Fibroblast of skin of abdomen (primary cell): ENCODE measurements at regions not wholly inside any gene's neighbourhood (a gene's known extent, or its start where the extent isn't known, plus 50 kb on each side); places are given as distances from the start of the nearest gene placed in this dataset.
A peak's percentile ranks its signal among the peaks of the same experiment; 100 is the strongest.

Experiments used
- DNase-seq: peaks from one replicate; pipeline ENCODE4 v3.0.0-alpha.2; 2013

DNA sequence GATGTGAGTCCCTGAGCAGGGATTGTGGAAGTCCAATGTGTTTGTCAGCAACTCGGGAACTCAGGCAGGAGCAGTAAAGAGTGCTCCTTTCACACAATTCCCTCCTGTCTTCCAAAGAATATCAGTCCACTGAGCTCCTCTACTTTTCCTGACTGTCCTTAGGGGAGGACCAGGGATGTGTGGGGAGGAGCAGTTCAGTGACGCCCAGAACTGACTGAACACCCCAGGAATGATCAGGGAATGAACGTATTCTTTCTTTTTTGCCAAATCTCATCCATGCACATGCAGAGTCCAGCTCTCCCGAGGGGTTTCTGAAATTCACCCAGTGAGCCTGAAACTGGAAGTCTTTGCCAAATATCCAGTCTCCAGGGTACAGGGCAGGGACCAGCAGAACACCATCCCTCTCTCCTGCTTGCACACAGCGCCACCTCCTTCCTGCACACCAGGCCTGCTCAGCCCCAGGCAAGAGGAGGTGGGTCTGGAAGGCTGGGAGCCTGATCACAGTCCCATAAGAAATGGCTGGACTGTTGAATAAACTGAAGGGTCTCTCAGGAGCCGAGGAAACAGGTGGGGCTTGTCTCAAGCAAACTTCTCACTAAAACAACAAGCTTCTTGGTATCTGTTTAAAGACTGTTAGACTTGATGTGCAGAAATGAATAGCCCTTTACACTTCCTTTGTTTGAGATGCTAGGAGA lies 294.7 kb downstream of the C7orf25 start:
- DNase-seq = no peak

DNA sequence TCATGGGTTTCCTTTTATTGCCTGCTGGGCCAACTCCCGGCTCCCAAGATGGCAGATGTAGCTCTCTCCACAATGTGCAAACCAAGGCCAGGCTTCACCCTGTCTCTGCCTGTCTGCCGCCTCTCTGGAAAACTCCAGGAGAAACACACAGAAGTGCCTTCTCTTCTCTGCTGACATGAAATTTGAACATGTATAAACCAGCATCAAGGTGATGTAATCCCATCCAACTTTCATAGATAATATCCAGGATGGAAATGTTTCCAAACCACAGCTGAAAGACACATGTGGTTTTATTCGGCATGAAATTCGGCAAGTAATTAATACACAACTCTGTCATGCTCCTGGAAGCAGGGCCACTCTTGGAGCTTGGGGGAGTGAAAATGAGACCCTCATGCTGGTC lies 297.2 kb downstream of the C7orf25 start:
- DNase-seq = peak; percentile 48

DNA sequence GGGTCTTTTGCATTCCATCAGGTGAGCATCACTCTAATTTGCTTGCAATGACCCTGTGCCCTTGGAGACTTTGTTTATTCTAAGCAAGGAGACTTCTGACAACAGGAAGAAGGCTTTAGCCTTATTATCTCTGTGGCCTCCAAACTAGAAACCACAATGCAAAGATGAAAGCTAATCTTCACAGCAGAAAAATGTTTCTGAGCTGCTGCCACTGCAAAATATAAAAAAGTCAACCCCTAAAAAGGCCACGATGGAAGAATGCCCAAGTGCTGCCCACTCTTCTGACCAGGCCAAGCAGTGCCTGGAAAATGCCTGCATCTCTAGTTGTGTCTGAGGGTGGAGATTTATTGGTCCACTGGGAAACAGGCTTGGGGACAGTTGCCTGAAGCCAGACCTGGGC lies 299.9 kb downstream of the C7orf25 start:
- no peak for DNase-seq

DNA sequence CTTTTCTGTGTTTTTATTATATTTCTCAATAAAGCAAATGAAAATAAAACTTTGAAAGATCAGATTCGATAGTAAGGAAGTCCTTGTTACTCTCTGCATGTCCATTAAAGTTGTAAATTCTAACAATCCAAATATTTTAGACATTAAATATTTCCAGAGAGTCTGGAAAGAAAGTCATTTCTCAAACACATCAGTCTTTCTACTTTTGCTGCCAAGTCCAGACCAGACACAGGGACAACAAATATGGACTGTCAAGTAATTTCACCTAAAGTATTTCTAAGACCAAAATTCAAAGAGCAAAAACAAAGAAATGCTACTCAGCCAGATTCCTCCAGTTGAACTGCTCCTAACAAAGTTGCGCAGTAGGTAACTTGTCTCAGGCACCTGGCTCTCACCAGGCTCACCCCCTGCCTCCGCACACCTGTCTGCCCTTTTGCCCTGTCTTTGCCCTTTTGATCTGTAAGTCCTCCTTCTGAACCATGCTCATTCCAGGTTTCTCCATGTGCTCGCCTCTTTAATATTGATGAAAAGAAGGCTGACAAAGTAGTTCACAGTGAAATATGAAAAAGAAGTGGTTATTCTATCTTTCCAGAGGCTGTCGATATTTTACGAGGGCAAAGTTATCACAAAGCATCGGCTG lies 300.5 kb downstream of the C7orf25 start:
- no peak for DNase-seq

DNA sequence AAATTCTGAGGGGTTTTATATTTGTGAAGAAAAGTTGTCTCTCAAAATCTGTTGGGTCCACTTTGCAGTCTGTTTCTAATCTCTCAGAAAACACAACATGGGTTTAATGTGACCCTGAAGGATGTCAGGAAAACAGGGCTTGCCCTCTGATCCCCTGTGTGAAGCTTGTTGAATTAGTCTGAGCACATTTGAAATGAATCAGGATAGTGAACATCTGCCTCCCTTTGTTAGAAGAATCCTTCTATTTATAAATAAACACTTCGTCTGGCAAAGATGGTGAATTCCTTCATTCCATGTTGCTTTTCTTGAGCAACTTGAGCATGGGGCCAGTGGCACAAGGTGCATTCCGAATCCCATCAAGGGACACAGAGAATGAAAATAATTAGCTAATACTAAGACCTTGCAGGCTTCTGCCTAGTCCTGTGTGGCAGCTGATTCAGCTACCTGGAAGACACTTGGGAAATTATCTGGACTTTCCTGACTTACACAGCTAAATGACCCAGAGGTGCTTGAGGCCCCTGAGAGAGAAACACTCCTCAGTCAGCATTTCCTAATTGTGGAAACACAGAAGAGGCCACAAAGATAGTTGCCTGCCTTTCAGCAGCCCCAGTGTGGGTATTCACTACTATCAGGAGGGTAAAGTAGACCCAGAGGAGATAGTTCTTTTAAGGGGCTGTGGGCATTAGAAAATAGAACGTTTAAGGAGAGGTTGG lies 305.5 kb downstream of the C7orf25 start:
- DNase-seq = peak; percentile 31

DNA sequence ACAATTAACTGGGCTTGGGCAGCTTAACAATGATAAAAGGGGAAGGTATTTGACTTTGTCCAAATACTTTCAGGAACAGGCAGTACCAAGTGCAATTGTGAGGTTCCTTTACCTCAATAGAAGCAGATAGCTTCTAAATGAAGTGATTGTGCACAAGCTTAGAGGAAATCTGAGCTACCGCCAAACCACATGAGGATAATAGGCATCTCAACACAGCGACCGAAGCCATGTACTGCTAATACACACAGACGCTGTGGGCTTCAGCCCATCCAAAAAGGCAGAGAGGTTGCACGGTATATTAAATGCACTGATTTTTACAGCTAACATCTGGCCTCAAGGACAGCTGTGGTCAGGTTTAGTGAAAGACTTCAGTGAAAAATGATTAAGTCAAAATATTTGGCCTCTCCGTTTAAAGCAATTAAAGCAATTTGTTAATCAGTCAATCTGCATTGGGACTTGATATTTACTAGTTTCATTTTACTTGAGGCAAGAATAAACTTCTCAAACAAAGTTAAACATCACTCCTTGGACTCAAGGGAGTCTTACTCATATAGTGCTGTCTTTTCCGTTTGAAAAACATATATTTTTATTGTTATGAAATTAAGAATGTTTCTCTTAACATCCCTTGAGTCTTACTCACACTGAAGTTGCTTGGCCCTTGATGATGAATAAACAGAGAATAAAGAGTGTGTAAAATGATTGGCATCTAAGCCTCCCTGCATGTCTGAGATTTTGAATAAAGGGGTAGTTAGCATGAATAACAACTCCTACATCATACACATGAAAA lies 306.3 kb downstream of the C7orf25 start:
- peak; percentile 65 for DNase-seq

DNA sequence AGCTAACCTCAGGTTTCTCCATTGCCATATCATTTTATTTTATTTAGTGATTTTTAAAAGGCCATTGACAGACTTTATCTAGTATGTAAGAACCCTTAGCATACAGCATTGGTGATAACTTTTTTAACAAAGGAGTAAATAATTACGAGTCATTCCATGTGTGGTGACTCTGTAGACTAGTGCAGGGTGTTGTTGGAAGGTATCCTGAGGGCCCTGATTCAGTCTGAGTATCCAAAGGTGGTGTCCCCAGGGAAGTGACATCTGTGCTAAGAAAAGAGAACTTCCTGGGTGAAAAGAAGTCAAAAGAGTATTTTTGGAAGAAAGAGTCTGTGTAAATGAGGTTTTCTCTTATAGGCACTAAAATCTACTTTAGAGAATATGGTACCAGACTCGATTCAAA lies 308.4 kb downstream of the C7orf25 start:
- DNase-seq = no peak

DNA sequence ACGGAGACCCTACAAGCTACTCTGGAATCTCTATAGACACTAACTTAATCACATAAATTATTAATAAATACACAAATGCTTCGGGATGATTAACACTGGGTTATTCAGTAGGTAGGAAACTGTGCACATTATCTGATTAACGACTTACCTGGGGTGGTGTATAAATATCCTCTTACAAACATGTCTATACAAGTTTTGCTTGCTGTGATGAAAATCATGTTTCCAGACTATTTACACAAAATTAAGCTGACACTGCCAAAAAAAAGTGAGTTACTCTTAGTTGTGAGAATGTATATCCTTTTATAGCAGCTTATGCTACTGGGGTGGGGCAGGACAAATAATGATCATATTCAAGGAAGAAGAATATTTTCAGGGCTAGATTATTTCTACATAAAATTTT lies 314.6 kb downstream of the C7orf25 start:
- DNase-seq = no peak

DNA sequence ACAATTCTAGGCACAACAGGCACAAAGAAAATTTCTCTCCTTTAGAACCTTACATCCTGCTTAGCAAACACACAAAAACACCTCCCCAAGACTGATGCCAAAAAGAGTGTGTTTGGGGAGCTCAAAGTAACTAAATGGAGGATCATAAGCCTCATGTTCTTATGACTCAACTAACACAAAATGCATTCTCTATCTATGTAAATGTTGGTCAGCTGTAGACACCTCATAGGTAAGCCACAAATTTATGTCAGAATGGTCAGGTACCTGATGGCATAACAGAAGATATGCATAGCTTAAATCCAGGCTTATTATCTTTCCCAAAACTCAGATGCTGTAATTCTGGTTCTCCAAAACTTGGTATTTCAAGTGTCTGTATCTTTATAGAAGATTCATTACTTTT lies 315.1 kb downstream of the C7orf25 start:
- DNase-seq = no peak

DNA sequence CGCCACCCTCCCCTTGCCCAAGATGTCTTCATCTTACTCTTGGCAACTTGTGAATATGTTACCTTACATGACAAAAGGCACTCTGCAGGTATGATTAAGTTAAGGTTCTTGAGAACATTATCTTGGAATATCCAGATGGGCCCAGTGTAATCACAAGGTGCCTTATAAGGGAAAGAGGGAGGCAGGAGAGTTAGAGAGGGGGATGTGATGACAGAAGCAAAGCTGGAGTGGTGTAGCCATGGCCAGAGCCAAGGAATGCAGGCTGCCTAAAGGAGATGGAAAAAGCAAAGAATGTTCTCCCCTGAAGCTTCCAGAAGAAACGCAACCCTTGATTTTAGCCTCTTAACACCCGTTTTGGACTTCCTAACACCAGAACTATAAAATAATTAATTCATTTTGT lies 318.0 kb downstream of the C7orf25 start:
- no peak for DNase-seq

DNA sequence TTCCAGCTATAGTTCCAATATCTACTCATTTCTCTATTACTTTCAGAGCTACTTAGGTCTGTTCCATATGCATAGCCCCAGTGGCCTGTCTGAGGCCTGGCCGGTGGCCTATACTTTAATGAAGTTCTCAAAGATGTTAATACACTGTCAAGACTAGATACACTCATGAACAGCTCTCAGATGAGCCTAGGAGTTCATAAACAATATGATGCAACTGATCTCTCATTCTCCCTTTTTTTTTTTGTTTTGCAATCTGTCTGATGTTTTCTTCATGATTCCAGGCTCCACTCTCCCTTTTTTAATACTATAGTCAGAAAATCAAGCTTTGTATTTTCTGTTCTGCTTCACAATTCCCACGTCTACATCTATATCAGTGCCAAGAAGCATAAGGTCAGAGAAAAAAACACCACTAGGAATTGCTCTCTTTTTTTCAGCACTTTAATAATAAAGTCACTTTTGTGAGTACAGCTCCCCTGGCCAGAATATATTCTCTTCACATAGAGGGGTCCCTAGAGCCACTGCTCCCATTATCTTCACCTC lies 321.0 kb downstream of the C7orf25 start:
- no peak for DNase-seq

DNA sequence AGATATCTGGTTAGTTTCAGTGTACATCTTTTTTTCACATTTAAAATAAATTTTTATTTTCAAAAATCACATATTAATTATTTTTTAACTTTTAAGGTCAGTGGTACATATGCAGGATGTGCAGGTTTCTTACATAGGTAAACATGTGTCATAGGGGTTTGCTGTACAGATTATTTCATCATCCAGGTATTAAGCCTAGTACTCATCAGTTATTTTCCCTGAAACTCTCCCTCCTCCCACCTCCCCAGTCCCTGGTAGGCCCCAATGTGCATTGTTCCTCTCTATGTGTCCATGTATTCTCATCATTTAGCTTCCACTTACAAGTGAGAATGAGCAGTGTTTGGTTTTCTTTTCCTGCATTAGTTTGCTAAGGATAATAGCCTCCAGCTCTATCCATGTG lies 323.0 kb downstream of the C7orf25 start:
- DNase-seq = no peak

DNA sequence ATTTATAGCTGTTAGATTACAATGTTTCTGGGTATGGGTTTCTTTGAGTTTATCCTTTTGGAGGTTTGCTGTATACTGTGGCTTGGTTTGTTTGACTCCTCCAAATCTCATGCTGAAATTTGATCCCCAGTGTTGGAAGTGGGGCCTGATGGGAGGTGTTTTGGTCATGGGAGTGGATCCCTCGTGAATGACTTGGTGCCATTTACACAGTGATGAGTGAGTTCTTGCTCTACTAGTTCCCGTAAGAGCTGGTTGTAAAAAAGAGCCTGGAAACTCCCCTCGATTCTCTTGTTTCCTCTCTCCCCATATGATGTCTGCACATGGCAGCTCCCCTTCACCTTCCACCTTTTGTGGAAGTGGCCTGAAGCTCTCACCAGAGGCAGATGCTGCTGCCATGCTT lies 324.1 kb downstream of the C7orf25 start:
- DNase-seq = no peak

DNA sequence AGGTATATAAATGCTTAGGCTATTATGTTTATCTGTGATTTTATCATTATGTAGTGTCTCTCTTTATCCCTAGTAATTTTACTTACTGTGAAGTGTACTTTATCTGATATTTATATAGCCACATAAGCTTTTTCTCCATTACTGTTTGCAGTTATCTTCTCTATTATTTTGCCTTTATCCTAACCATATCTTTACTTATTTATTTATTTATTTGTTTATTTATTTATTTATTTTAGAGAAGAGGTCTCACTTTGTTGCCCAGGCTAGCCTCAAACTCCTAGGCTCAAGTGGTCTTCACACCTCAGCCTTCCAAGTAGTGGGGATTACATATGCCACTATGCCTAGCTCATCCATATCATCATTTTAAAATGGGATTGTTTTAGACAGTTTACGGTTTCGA lies 331.8 kb downstream of the C7orf25 start:
- DNase-seq = no peak

DNA sequence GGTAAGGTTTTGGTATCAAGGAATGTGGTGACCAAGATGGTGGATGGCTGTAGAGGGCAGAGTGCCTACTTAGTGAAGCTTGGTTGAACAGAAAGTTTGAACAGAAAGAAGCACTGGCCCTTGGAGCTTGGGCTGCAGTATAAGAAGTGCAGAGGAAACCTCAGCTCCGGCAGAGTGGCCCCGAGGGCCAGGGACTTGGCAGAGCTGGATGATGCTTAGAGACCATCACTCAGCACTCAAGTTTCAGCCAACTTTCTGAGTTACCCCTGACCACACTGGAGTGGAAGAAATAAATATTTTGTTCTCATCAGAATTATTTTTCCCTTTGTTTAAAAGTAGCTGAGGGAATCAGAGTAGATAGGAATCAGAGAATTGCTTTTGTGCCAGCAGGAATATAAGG lies 336.7 kb downstream of the C7orf25 start:
- DNase-seq = no peak

DNA sequence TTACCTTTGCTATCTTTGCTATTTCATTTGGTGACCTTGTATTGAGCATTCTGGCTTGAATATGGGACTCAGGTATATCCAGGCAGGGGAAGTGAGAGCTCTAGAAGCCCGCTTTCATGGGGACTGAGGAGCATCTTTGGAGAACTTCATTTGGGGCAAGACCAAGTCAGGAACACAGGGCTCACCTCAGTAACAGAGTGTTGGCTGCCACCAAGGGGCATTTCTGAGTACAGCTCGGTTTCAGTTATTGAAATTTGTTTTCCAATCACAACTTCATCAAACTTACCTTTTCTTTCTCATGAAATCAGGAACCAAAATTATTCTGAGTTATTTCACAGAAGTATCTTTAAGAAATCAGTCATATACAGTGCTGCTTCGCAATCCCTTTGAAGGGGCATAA lies 337.2 kb downstream of the C7orf25 start:
- DNase-seq = peak; percentile 15

DNA sequence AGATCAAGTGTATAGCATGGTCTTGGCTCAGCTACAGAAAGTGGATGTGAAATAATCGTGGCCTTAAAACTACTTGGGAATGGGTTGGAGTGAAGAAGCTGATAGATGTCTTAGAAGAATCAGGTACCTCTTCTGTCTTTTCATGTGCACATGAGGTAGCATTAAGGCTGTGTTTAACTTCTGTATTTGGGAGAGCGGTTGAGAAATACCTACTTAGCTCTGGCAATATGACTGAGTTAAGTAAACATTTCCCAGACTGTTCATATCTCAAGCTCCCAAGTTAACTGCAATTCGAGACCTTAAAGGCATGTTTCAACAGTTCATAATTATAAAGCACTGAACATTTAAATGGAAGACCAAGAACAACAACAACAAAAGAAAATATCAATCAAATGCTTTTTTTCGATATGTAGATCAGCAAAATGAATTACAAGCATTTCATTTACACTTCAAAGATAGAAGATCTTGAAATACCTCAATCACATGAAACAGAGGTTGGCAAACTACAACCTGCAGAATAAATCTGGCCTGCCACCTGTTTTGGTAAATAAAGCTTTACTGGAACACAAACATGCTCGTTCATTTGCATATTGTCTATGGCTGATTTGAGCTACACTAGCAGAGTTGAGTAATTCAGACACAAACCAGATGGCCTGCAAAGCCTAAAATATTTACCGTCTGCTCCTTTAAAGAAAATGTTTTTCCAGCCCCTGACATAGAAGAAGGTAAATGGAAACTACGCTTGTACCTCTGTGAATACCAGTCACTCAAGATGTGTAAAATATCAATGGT lies 337.1 kb upstream of the GLI3 start:
- DNase-seq = peak; percentile 11

DNA sequence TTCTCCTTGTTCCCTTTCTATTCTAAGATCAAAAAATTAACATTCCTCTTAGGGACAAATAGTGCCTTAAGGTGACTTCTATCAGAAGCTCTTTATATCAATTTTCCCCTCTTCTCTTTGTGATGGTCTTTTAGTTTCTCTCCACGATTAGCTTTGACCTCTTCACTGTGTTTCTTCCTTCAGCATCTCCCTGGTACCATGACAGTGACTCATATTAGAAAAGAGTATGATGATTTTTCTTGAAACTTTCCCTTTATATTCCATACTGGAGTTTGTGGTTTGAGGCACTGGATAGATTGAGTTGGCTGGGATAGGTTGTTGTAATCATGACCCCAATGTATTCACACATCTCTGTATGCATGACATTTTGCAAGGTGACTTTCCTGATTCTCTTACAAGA lies 335.6 kb upstream of the GLI3 start:
- no peak for DNase-seq

DNA sequence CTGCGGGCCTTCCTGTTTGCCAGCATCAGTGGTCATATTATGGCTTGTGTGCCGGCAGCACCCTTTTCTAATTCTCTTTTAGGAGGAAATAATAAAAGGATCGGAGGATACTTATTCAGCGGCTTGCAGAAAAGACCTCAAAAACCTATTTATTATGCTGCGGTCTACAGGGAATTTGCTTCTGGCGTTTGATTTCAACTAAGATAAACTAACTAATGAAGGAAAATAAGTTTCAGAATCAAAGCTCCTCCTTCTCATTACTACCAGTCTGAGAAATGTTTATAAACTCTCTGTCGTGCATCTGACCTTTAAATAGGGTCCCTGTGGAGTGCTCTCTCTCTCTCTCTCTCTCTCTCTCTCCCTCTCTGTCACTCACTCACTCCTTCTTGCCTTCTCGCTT lies 335.0 kb upstream of the GLI3 start:
- DNase-seq = no peak

DNA sequence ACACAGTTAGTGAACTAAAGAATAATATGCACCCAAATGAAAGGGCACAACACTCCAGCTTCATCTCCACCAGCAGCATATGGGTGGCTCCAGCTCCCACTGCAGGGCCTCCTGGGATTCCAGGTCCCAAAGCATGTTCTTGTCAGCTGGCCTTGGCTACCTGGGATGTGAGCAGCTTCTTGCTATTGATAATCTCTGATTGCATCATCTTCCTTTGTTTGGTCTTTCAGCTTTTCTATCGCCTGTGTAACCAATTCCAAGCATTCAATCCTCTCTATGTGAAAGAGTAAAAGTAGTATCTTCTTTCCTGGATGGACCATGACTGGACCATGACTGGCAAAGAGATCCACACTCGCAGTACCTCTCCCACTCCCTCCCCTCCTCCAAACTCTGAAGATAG lies 333.9 kb upstream of the GLI3 start:
- no peak for DNase-seq

DNA sequence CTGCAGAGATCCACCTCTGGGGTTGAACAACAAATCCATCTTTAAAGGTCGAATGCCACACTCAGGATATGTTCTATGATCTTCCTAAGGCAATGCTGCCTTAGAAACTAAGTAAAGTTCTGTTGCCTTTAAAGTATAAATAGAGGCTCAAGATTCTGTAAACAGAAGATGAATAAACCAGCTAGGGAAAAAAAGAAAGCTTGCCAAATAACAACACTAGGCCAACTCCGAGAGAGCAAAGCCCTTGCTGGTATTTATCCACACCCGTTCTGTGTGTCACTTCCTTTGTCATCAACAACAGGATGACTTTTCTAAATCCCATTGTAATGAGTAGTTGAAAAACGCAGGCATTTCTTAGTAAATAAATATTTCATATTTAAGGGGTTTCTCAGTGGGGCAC lies 330.0 kb upstream of the GLI3 start:
- no peak for DNase-seq

DNA sequence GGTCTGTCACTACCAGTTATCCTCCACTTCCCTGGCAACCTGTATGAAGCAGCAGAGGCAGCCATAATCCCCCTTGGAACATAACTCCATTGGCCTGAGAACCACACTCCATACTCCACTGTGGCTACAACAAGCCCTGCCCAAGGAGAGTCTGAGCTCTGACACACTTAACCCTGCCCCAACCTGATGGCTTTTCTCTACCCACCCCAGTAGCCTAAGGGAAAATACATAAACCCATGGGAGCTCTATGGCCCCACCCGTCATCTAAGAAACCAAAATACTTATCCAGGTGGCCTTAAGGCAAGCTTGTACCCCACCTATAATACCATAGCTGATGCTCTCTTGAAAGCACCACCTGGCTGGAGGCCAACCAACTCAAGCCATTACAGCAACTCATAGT lies 324.8 kb upstream of the GLI3 start:
- DNase-seq = no peak
